ENCODE measurements at regions not wholly inside any gene's neighbourhood (a gene's known extent, or its start where the extent isn't known, plus 50 kb on each side); places are given as distances from the start of the nearest gene placed in this dataset.

- Histone ChIP-seq H3K4me3 (ENCODE audit: low read length in 2 of 2) (no peak overlapping the region), H2AK5ac (ENCODE audit: low read depth, low read length) (no peak overlapping the region), H3K27ac (replicated peaks; ENCODE audit: low read length) (no peak overlapping the region), H2AFZ (ENCODE audit: low read length) (no peak overlapping the region), H3K18ac (ENCODE audit: low read length) (no peak overlapping the region), H4K8ac (ENCODE audit: low read depth, low read length) (no peak overlapping the region), H2BK5ac (ENCODE audit: low read length) (no peak overlapping the region), H4K91ac (ENCODE audit: low read depth, low read length, poor library complexity) (no peak overlapping the region), H3K79me1 (ENCODE audit: low read depth, low read length) (no peaks in the 10 kb centered on the region), H3K23ac (ENCODE audit: low read depth, low read length, poor library complexity) (no peak overlapping the region), H3K14ac (ENCODE audit: low read length) (no peak overlapping the region), H2BK15ac (ENCODE audit: low read length) (no peak overlapping the region), H3K4ac (ENCODE audit: low read length) (no peak overlapping the region), H3K4me2 (ENCODE audit: insufficient read depth, low read length, poor library complexity, severe bottlenecking) (no peak overlapping the region), H3K36me3 (replicated peaks in 1 of 2; ENCODE audit: control insufficient read depth in 2 of 2, insufficient read depth in 2 of 2, low read length in 2 of 2) (no peaks in the 10 kb centered on the region), H3K27me3 (ENCODE audit: control insufficient read depth in 3 of 3, insufficient read depth in 3 of 3, low read depth in 1 of 3, low read length in 3 of 3) (peaks cover 0 to 29% (median 0%) of the 10 kb centered on the region in 3 experiments), H2BK120ac (ENCODE audit: low read depth, low read length) (peak overlapping the region; percentile 25), H2BK12ac (ENCODE audit: low read length) (no peak overlapping the region), H3K9ac (ENCODE audit: low read depth, low read length, poor library complexity) (no peak overlapping the region), H3K9me3 (replicated peaks in 1 of 2; ENCODE audit: control insufficient read depth in 2 of 2, insufficient read depth in 1 of 2, low read depth in 1 of 2, low read length in 2 of 2) (no peaks in the 10 kb centered on the region), H3K4me1 (ENCODE audit: control insufficient read depth in 2 of 2, insufficient read depth in 1 of 2, low read depth in 1 of 2, low read length in 2 of 2) (peaks cover 5 to 10% of the 10 kb centered on the region in 2 donors)
- no peak for DNase-seq (ENCODE audit: low spot score)
- no CpG with 5 or more reads among the region's 2 CpGs for WGBS, 2 donors (ENCODE audit: extremely low coverage in 2 of 2, insufficient read length in 2 of 2, insufficient replicate concordance in 1 of 2)
Observed at GRCh38 chr20:50313522-50313820, 122.8 kb downstream of the CEBPB start.

GRCh38 chr20:50313827-50314677 lies 123.4 kb downstream of the CEBPB start:
- Histone ChIP-seq H2BK120ac (ENCODE audit: low read depth, low read length) (no peak overlapping the region), H3K27me3 (ENCODE audit: control insufficient read depth in 3 of 3, insufficient read depth in 3 of 3, low read depth in 1 of 3, low read length in 3 of 3) (peaks cover 0 to 29% (median 0%) of the 10 kb centered on the region in 3 experiments), H3K4me1 (ENCODE audit: control insufficient read depth in 2 of 2, insufficient read depth in 1 of 2, low read depth in 1 of 2, low read length in 2 of 2) (peaks cover under 1 to 6% of the 10 kb centered on the region in 2 donors), H3K9me3 (replicated peaks in 1 of 2; ENCODE audit: control insufficient read depth in 2 of 2, insufficient read depth in 1 of 2, low read depth in 1 of 2, low read length in 2 of 2) (no peaks in the 10 kb centered on the region), H3K4ac (ENCODE audit: low read length) (no peak overlapping the region), H3K14ac (ENCODE audit: low read length) (no peak overlapping the region), H2BK15ac (ENCODE audit: low read length) (no peak overlapping the region), H3K27ac (replicated peaks; ENCODE audit: low read length) (no peak overlapping the region), H2BK12ac (ENCODE audit: low read length) (no peak overlapping the region), H3K4me3 (ENCODE audit: low read length in 2 of 2) (no peak overlapping the region), H4K8ac (ENCODE audit: low read depth, low read length) (no peak overlapping the region), H3K18ac (ENCODE audit: low read length) (peak overlapping the region; percentile 76), H2BK5ac (ENCODE audit: low read length) (peak overlapping the region; percentile 46), H2AFZ (ENCODE audit: low read length) (no peak overlapping the region), H4K91ac (ENCODE audit: low read depth, low read length, poor library complexity) (no peak overlapping the region), H3K36me3 (replicated peaks in 1 of 2; ENCODE audit: control insufficient read depth in 2 of 2, insufficient read depth in 2 of 2, low read length in 2 of 2) (no peaks in the 10 kb centered on the region), H2AK5ac (ENCODE audit: low read depth, low read length) (no peak overlapping the region), H3K4me2 (ENCODE audit: insufficient read depth, low read length, poor library complexity, severe bottlenecking) (no peak overlapping the region), H3K79me1 (ENCODE audit: low read depth, low read length) (no peaks in the 10 kb centered on the region), H3K9ac (ENCODE audit: low read depth, low read length, poor library complexity) (no peak overlapping the region), H3K23ac (ENCODE audit: low read depth, low read length, poor library complexity) (no peak overlapping the region)
- no CpG with 5 or more reads among the region's 16 CpGs for WGBS, 2 donors (ENCODE audit: extremely low coverage in 2 of 2, insufficient read length in 2 of 2, insufficient replicate concordance in 1 of 2)
- no peak for DNase-seq (ENCODE audit: low spot score)

- no peak overlapping the region for H2BK15ac ChIP-seq (ENCODE audit: low read length)
- H3K27me3 ChIP-seq (ENCODE audit: control insufficient read depth in 3 of 3, insufficient read depth in 3 of 3, low read depth in 1 of 3, low read length in 3 of 3), result peaks cover 0 to 33% (median 0%) of the 10 kb centered on the region in 3 experiments
- H2BK120ac ChIP-seq (ENCODE audit: low read depth, low read length), result no peak overlapping the region
- no peak for DNase-seq (ENCODE audit: low spot score)
- no peak overlapping the region for H2AK5ac ChIP-seq (ENCODE audit: low read depth, low read length)
- H2BK5ac ChIP-seq (ENCODE audit: low read length), result no peak overlapping the region
- no peak overlapping the region for H4K91ac ChIP-seq (ENCODE audit: low read depth, low read length, poor library complexity)
- no peak overlapping the region for H2BK12ac ChIP-seq (ENCODE audit: low read length)
- H3K9ac ChIP-seq (ENCODE audit: low read depth, low read length, poor library complexity), result no peak overlapping the region
- no peak overlapping the region for H3K14ac ChIP-seq (ENCODE audit: low read length)
- H3K79me1 ChIP-seq (ENCODE audit: low read depth, low read length), result no peaks in the 10 kb centered on the region
- no peak overlapping the region for H2AFZ ChIP-seq (ENCODE audit: low read length)
- WGBS, 2 donors (ENCODE audit: extremely low coverage in 2 of 2, insufficient read length in 2 of 2, insufficient replicate concordance in 1 of 2), result no CpG with 5 or more reads among the region's 4 CpGs
- H4K8ac ChIP-seq (ENCODE audit: low read depth, low read length), result no peak overlapping the region
- H3K4me1 ChIP-seq (ENCODE audit: control insufficient read depth in 2 of 2, insufficient read depth in 1 of 2, low read depth in 1 of 2, low read length in 2 of 2), result peaks cover 0 to 6% of the 10 kb centered on the region in 2 donors
- H3K36me3 ChIP-seq (replicated peaks in 1 of 2; ENCODE audit: control insufficient read depth in 2 of 2, insufficient read depth in 2 of 2, low read length in 2 of 2), result no peaks in the 10 kb centered on the region
- H3K9me3 ChIP-seq (replicated peaks in 1 of 2; ENCODE audit: control insufficient read depth in 2 of 2, insufficient read depth in 1 of 2, low read depth in 1 of 2, low read length in 2 of 2), result no peaks in the 10 kb centered on the region
- no peak overlapping the region for H3K23ac ChIP-seq (ENCODE audit: low read depth, low read length, poor library complexity)
- no peak overlapping the region for H3K4ac ChIP-seq (ENCODE audit: low read length)
- H3K27ac ChIP-seq (replicated peaks; ENCODE audit: low read length), result no peak overlapping the region
- no peak overlapping the region for H3K4me2 ChIP-seq (ENCODE audit: insufficient read depth, low read length, poor library complexity, severe bottlenecking)
- no peak overlapping the region for H3K4me3 ChIP-seq (ENCODE audit: low read length in 2 of 2)
- no peak overlapping the region for H3K18ac ChIP-seq (ENCODE audit: low read length)
Observed at GRCh38 chr20:50314678-50315335, 124.2 kb downstream of the CEBPB start.

Data from neuronal stem cell (in vitro differentiated cells).